A673 (cell line): ENCODE measurements at regions not wholly inside any gene's neighbourhood (a gene's known extent, or its start where the extent isn't known, plus 50 kb on each side); places are given as distances from the start of the nearest gene placed in this dataset.
A peak's percentile ranks its signal among the peaks of the same experiment; 100 is the strongest.

Source experiments
- BruUV-seq: library from RNA; stranded (reverse); fragments of 400-500 nt; replicated peaks from 2 replicates; lab custom pipeline; 2021; lab: Mats Ljungman, UMichigan
- CTCF ChIA-PET: fragments of 300-600 bp; sonication (Branson Sonifier 250); formaldehyde crosslinking; loops from one replicate; lab custom pipeline; 2022; ENCODE audit warnings: antibody characterized with exemption; lab: Charles Lee
- POLR2A ChIA-PET: fragments of 300-600 bp; sonication (Branson Sonifier 250); formaldehyde crosslinking; loops from one replicate; lab custom pipeline; 2022; ENCODE audit warnings: antibody characterized with exemption; ENCODE audit not compliant: low non-redundant PET; lab: Charles Lee
- DNase-seq: peaks from one replicate; pipeline ENCODE4 v3.0.0-alpha.2; 2015; ENCODE audit warnings: low spot score
- H3K27ac ChIP-seq: fragments of 200-600 bp; sonication (generic); 2 replicates; pipeline ENCODE4 v1.5.1; 2016; ENCODE audit warnings: mixed run types, low read depth, mild to moderate bottlenecking, mixed read lengths, antibody characterized with exemption, low read length; ENCODE audit not compliant: poor library complexity, severe bottlenecking
- H3K27me3 ChIP-seq: fragments of 200-600 bp; sonication (generic); replicated peaks from 2 replicates; pipeline ENCODE4 v1.6.1; 2017; ENCODE audit warnings: mixed run types, low read depth, mild to moderate bottlenecking, mixed read lengths, antibody characterized with exemption, low read length; ENCODE audit not compliant: insufficient read depth, poor library complexity
- H3K36me3 ChIP-seq: fragments of 200-600 bp; sonication (generic); 2 replicates; pipeline ENCODE4 v1.6.1; 2016; ENCODE audit warnings: mixed run types, mild to moderate bottlenecking, mixed read lengths, antibody characterized with exemption, low read length; ENCODE audit not compliant: insufficient read depth, poor library complexity, severe bottlenecking
- H3K4me1 ChIP-seq: fragments of 200-600 bp; sonication (generic); 2 replicates; pipeline ENCODE4 v1.6.1; 2017; ENCODE audit warnings: mixed run types, mild to moderate bottlenecking, mixed read lengths, antibody characterized with exemption, low read length; ENCODE audit not compliant: insufficient read depth, poor library complexity, severe bottlenecking
- H3K4me3 ChIP-seq: fragments of 200-600 bp; sonication (generic); 2 replicates; pipeline ENCODE4 v1.5.1; 2016; ENCODE audit warnings: low read depth, mixed run types, mild to moderate bottlenecking, mixed read lengths, low read length; ENCODE audit not compliant: poor library complexity, severe bottlenecking
- H3K9me3 ChIP-seq: fragments of 200-600 bp; sonication (generic); 2 replicates; pipeline ENCODE4 v1.6.1; 2016; ENCODE audit warnings: mixed run types, low read depth, mild to moderate bottlenecking, mixed read lengths, antibody characterized with exemption, low read length; ENCODE audit not compliant: poor library complexity, severe bottlenecking
- EZH2 ChIP-seq: fragments of 200-600 bp; sonication (generic); IDR thresholded peaks from 2 replicates; pipeline ENCODE4 v1.6.1; 2017; ENCODE audit warnings: borderline replicate concordance, low read depth, mild to moderate bottlenecking, mixed read lengths, antibody characterized with exemption, low read length; ENCODE audit not compliant: poor library complexity, severe bottlenecking
- intact Hi-C: fragments of 100-400 bp; cut with micrococcal nuclease; formaldehyde crosslinking; loops from one replicate; pipeline ENCODE4 v1.10.0; 2022; ENCODE audit not compliant: unreplicated experiment
- TF ChIP-seq, protein P1 (sequence below): fragments of 300-800, 200-600 bp; sonication (generic); conservative IDR thresholded peaks from 2 replicates; pipeline ENCODE4 v1.5.1; 2017; ENCODE audit warnings: low read depth, mild to moderate bottlenecking, antibody characterized with exemption, low read length, moderate library complexity, mixed read lengths

DNA sequence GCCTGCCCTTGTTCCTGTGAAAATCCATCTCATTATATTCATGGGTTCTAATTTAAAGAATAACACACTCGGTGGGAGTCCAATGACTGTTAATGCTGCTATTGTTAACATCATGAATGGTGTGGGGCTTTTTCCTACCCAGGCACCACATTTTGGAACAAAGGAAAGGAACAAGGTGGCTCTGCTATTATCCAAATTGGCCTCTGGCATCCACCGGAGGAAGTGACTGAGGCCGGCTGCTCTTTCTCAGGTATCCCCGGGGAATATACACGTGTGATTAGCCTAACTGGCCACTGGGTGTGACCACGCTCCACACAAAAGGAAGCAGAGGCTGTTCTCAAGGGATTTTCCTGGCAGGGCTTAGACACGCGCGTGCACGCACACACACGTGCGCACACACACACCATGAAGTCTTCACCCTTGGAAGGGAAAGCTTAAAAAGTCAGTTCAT is 601.2 kb upstream of the ARID1B start:
- no peak for TF ChIP-seq EZH2
- TF ChIP-seq, protein P1, sequence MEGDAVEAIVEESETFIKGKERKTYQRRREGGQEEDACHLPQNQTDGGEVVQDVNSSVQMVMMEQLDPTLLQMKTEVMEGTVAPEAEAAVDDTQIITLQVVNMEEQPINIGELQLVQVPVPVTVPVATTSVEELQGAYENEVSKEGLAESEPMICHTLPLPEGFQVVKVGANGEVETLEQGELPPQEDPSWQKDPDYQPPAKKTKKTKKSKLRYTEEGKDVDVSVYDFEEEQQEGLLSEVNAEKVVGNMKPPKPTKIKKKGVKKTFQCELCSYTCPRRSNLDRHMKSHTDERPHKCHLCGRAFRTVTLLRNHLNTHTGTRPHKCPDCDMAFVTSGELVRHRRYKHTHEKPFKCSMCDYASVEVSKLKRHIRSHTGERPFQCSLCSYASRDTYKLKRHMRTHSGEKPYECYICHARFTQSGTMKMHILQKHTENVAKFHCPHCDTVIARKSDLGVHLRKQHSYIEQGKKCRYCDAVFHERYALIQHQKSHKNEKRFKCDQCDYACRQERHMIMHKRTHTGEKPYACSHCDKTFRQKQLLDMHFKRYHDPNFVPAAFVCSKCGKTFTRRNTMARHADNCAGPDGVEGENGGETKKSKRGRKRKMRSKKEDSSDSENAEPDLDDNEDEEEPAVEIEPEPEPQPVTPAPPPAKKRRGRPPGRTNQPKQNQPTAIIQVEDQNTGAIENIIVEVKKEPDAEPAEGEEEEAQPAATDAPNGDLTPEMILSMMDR = 0 out of 2 replicates have a peak, but pooled peaks have one; percentile 30
- Histone ChIP-seq H3K27ac (no peak overlapping the region), H3K9me3 (no peaks in the 10 kb centered on the region), H3K36me3 (no peaks in the 10 kb centered on the region), H3K27me3 (no peaks in the 10 kb centered on the region), H3K4me3 (no peak overlapping the region), H3K4me1 (no peaks in the 10 kb centered on the region)
- ChIA-PET POLR2A (no interaction called here), CTCF (no interaction called here)
- peak; percentile 52 for DNase-seq
- intact Hi-C loops = no loop called here
- no TSS peak for BruUV-seq

DNA sequence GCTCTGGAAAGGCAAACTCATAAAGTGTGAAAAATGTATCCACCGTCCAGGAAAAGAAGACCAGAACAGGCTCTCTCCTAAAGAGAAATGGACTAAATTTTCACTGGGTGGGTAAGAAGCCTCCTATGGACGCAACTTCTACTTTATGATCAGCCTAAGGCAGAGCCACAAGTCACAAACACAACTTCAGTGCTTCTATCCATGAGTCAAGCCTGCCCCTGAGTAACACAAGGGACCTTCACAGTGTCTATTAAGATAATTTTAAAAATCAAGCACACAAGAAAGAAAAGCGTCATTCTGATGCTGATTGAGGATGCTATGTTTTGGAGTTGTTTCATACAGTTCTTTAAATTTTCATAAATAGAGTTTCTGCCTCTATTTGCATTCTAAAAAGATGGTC is 601.7 kb upstream of the ARID1B start:
- H3K4me1 ChIP-seq = no peaks in the 10 kb centered on the region
- H3K9me3 ChIP-seq = no peaks in the 10 kb centered on the region
- no peaks in the 10 kb centered on the region for H3K36me3 ChIP-seq
- no peak for TF ChIP-seq EZH2
- TF ChIP-seq, protein P1 = no peak
- no peak overlapping the region for H3K27ac ChIP-seq
- DNase-seq = no peak
- ChIA-PET POLR2A (no interaction called here), CTCF (no interaction called here)
- no TSS peak for BruUV-seq
- intact Hi-C loops = no loop called here
- no peak overlapping the region for H3K4me3 ChIP-seq
- no peaks in the 10 kb centered on the region for H3K27me3 ChIP-seq

DNA sequence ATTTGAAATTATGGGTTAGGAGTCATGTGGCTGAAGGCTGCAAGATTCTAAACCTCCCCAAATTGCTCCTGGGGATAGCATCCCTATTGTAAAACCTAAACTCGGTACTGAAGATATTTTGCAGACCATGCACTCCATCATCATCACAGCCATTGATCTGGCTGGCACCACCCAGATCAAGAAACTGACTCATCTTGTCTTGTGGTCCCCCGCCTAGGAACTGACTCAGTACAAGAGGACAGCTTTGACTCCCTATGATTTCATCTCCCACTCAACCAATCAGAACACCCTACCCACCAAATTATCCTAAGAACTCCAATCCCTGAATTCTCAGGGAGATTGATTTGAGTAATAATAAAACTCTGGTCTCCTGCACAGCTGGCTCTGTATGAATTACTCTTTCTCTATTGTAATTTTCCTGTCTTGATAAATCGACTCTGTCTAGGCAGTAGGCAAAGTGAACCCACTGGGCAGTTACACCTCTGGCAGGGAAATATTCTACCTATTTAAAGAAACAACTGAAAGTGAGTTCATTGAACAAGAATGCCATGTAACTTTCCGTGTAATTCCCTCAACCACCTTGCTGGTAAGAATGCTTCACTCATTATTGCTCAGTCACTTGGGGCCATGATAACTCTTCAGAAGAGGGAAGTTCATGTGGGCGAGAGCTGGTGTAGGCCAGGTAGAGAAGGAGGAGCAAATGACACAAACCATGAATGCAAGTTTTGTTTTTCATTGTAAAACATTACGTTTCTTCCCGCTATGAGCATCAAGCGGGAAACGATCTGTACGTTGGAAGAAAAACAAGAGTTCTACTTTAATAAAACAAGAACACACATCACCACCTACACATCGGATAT is 602.9 kb upstream of the ARID1B start:
- TF ChIP-seq, protein P1 = no peak
- no peak for TF ChIP-seq EZH2
- Histone ChIP-seq H3K9me3 (no peaks in the 10 kb centered on the region), H3K27ac (no peak overlapping the region), H3K27me3 (no peaks in the 10 kb centered on the region), H3K36me3 (no peaks in the 10 kb centered on the region), H3K4me3 (no peak overlapping the region), H3K4me1 (no peaks in the 10 kb centered on the region)
- no TSS peak for BruUV-seq
- ChIA-PET CTCF (no interaction called here), POLR2A (no interaction called here)
- no peak for DNase-seq
- intact Hi-C loops = no loop called here
